HG03097 (cell line): ENCODE measurements at regions not wholly inside any gene's neighbourhood (a gene's known extent, or its start where the extent isn't known, plus 50 kb on each side); places are given as distances from the start of the nearest gene placed in this dataset.
"Not testable (repeated sequence)": the region's sequence is repeated elsewhere in the genome, so short reads cannot be mapped to it uniquely, and the experiment has no call there.

Experiments used
- ATAC-seq: cut with Tn5 transposase; IDR thresholded peaks from one replicate; pipeline ENCODE4 v1.9.1; 2021; ENCODE audit not compliant: unreplicated experiment, low FRiP score

DNA sequence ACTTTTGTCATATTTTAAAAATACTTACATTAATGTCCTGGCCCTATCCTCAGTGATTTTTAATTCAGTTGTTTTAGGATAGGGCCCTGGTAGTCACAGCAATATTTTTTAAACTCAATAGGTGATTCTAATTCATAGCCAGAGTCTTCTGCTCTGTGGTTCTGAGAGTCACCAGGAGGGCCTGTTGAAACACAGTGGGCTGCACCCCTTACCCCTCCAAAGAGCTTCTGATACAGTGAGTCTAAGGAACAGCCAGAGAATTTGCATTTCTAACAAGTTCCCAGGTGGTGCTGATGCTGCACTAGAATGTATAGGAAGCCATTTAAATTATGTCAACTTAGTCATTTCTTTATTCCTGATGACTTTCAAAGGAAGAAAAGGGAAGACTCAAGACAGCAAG, 458.3 kb upstream of the ARRDC3 start:
- no peak for ATAC-seq

DNA sequence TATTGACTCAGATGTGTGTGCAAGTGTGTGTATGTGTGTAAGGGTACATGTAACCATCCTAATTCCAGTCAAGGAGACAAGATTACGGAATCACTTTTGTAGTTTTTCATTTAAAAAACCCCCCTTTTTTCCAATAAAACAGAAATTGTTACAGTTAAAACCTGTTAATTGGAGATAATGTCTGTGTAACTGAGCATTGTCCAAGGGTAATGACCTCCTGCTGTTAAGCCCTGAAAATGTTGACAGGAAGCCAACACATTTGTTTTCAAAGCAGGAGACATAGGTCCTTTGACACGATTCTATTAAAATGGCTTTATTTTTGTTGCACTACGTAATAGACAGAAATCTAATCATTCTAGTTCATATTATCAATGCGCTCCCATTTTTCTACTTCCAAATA, 457.3 kb upstream of the ARRDC3 start:
- no peak for ATAC-seq

DNA sequence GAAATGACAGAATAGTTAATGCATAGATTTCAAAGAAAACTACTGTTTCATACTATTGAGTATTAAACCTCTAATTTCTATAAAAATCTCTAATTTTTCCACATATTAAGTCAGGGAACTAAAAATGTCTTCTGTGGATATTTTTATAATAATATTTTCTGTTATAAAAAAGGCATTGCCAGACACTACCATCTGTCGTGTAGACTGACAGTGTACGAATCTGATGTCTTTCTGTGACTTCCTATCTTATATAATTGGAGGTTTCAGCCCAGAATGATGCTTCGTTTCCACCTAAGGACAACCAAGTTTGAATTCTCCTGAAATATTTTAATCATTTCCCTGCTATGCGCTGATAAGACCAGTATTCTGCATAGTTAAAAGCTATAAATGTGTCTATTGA, 456.6 kb upstream of the ARRDC3 start:
- ATAC-seq = no peak

DNA sequence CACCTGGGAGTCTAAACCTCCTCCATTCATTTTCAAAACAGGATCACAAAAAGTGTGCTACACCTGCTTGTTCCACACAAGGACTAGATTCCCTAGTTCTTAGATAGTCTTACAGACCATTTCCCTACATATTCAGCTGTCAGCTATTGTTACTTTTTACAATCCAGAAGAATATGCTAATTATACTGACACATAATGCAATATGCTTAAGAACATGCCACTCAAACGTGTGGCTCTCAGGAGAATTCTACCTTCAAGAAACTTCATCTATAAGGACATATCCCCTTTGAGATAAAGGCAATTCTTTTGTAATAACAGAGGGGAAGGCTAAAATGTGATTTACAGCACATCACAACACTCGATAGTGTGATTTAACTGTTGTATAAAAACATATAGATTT, 456.1 kb upstream of the ARRDC3 start:
- ATAC-seq = no peak

DNA sequence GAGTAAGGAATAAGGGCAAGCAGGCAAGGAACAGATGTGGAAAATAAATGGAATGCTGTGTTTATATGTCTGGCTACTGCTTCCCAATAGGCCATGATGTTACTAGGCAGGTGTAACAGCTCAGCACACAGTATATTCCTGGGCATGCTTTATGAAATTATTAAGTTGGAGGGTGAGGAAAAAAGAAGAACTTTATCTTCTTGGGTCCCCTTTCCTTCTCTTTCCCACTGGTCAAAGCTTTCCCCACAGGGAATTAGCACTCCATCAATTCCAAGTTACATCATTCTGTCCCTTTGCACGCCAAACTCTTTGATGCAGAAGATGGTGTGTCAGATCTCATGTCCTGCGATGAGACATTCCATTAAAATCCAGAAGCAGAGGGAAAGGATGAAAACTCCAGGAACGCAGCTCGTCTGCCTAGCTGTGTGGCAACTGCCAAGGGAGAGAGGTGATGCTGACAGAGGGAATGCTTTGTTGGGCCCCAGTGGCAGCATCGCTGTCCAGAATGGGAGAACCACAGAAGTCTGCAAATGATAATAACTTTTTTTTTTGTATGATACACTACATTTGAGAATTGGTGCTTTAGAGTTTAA, 447.3 kb upstream of the ARRDC3 start:
- no peak for ATAC-seq

DNA sequence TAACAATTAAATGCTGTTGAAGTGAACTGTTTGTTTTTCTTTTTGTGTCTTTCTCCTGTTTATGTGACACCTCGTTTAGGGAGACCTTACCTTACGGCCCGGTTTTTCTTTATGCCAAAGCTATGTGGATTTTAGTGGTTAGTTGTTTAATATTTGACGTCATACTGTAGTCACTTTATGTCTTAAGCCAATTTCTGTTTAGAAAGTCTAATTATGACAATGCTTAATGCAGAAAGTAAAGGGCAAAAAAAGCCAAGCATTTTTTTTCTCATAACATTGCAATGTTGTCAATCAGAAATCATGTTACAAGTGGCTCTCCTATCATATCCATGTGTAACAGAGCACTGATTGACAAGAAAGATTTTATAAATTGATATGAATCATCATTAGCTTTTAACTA, 442.5 kb upstream of the ARRDC3 start:
- ATAC-seq = no peak

DNA sequence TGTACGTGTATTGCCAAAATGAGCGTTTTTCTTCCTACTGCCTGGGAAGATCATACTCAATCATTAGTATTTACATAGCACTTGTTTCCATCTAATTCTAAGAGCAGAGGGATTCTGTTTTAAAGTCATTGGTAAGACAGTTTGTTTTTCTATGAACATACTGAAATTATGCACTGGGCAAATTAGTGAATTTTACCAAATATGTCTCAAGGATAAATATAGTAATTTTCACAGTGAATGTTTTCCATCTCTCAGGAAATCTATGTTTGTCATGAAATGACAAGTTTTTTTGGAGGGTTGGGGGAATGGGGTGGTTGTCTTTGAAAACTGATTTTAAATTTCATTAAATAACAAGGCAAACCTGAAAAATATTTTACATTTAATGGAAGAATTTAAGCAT, 441.3 kb upstream of the ARRDC3 start:
- ATAC-seq = no peak

DNA sequence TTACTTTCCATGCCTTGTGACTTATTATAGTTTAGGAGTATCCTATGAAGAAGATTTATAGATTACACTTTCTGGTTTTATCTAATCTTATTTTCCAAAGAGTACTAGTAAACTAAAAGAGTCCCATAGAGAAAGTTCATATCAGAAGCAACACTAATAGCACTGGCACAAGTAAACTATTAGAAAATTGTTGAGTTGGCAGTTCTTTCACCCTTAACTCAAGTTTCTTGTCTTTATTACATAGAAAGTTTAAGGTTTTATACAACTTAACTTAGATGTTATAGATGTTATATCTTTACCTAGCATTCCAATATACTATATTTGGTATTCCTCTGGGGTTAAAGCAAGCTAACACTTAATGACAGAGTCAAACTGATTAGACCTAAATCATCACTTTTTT, 437.8 kb upstream of the ARRDC3 start:
- no peak for ATAC-seq

DNA sequence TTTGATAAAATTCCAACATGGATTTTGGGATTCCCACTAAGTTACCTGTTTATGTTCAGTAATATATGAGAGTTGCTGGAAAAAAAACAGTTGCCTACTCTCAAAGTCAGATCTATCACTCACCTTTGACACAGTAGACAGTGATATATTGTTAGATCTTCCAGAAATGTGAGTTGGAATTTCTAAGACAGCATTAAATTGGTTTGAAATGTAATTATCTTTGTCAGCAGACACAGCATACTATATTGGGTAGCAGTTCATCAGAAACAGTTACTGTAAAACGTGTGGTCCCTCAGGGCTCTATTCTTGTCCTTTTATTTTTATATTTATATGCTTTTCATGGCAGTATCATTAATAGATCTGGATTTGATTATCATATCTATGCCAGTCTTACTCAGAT, 433.6 kb upstream of the ARRDC3 start:
- no peak for ATAC-seq

DNA sequence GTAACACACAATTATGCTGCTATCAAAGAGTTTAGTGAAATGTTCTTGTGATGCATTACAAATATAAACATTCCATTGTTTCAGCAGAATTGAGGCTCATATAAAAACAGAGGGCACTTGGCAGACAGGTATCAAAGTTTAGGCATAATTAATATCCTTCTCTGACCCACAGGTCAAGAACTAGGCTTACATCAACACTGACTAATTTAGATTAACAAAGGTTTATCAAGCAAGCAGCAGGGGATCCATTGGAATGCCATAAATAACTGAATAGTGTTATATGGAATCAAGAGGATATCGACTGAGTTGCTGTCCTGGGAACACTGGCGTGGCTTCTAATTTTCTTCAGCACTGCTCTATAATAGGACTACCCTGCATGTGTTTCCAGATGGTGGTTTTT, 414.5 kb upstream of the ARRDC3 start:
- no peak for ATAC-seq

DNA sequence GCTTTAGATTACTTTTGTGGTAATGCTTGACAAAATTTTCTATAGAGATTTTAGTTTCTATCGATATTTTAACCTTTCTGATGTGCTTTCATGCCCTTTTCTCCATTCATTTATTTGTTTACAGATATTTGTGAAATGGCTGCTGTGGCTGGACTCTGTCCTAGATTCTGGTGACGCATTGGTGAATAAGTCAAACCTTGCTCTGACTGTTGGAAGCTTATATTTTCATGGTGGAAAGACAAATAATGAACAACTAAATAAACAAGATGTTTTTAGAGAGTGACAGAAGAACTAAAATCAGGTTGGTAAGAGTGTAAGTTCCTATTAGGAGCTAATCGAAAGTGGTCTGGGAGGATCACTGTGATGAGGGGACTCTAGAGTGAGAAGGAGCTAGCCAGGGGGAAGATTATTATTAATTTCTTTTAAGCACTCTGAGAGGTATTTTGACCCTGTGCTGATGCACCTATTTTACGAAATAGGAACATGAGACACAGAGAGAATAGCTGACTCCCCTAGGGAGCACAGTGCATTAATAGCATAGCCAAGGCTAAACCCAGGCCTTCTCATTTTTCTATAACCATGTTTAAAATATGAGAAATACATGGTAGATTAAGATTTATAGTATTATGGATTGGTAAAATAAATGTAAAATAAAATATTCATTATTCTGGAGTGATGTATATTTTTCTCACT, 411.9 kb upstream of the ARRDC3 start:
- no peak for ATAC-seq

DNA sequence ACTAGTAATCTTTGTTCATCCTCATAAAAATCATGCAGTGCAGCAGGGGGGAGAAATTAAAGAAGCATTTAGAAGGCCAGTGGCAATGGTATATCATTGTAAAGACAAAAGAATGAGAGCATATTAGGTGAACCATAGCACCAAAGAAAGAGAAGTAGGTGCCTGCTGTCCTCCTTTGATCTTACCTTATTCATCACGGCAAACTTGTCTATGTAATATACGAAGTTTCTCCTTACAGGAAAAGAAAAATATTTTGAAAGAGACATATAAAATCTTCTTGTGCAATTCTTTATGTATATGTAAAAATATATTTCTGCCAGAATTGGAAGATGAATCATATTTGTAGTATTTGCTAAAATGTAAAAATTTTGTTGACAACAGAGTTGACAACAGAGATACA, 411.3 kb upstream of the ARRDC3 start:
- no peak for ATAC-seq

DNA sequence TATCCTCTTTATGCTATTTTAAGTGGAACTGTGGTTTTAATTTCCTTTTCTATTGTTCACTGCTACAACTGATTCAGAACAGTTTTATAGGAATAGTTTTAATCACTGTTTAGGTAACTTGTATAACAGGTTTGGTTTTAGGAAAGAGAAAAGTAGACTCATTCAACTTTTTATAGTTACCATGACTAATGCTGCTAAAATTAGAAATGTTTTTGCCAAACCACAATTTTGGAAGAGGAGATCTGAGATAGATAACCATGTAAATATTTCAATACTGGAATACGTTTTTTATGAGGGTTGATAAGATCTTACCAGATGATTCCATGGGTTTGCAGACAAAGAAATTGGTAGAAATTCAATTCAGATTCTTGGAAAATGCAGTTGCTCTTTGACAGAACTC, 404.6 kb upstream of the ARRDC3 start:
- ATAC-seq = no peak

DNA sequence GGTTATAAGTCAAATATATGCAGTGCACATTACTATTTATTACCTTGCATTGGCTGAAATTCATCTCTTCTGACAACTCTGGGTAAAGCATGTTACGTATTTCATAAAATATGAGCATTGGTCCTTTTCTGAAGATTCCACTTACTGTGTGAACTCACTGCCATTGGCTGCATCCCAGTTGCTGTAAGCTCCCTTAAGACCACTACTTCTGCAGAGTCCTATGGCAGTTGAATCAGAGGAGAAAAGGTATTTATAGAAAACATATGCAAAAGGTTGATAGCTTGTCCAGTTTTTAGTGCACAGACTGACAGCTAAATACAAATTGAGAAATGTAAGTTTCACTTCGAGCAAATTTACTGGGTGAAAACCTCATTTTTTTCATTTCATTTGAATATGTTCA, 394.6 kb upstream of the ARRDC3 start:
- ATAC-seq = no peak

DNA sequence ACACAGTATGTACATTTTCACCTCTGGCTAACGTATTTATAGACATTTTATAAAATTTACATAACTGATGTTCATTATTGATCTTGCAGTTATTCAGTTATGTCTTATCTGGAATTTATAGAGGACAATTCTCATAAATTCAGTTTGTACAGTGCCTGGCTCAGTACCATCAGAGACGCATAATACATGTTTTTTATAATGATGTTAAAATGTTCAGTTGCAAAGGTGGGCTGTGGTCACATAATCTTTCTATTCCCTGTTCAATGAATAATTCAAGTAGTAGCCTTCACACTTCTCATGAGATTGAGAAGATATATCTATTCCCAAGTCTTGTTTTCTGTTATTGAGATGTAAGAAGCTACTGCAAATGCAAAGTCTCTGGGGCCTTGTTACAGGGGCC, 393.1 kb upstream of the ARRDC3 start:
- ATAC-seq = no peak

DNA sequence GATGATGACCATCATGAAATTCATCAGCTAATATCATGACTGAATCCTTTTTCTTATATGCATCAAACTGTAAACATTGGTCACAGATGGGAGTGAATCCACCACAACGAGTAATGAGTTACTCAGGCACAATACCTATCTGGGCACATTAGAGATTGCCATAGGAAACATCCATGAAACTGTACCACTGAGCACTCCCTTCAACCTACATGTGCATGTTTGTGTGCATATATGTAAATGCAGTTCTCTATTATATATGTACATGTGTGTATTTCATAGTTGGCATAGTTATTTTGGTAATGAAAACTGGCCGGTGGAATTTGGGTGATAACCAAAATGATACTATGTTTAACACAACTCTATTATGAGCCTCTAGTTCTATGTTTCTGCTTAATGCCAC, 387.3 kb upstream of the ARRDC3 start:
- ATAC-seq = no peak

DNA sequence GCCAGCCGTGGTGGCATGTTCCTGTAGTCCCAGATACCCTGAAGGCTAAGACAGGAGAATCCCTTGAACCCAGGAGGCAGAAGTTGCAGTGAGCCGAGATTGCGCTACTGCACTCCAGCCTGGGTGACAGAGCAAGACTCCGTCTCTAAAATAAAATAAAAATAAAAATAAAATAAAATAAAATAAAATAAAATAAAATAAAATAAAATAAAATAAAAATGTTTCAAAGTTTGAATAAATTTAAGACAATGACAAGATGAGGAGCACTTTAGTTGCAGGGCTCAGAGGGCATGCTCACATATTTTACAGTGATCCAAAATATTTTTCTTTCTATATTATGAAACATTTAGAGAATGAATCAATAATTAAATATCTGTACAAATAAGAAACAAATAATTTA, 374.3 kb upstream of the ARRDC3 start:
- not testable (repeated sequence) for ATAC-seq

DNA sequence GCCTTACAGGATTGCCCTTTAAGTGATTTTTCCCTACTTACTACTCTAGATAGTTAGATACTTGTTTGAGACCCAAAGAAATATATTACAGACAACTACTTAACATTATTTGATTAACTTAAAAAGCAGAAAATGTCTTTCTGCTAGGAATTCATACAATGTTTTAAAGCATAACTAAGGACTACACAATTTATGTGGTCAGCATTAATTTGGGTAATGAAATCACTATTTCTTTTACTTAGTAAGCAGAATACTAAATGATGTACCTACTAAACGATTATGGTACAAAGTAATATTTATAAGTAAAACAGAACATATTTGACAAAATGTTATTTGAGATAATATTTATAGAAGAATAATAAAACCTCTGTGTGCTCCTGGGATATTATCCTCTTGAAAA, 371.9 kb upstream of the ARRDC3 start:
- no peak for ATAC-seq

DNA sequence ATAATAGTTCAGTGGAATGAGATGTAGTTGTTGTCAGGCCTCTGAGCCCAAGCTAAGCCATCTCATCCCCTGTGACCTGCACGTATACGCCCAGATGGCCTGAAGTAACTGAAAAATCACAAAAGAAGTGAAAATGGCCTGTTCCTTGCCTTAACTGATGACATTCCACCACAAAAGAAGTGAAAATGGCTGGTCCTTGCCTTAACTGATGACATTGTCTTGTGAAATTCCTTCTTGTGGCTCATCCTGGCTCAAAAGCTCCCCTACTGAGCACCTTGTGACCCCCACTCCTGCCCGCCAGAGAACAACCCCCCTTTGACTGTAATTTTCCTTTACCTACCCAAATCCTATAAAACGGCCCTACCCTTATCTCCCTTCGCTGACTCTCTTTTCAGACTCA, 361.4 kb upstream of the ARRDC3 start:
- ATAC-seq = not testable (repeated sequence)

DNA sequence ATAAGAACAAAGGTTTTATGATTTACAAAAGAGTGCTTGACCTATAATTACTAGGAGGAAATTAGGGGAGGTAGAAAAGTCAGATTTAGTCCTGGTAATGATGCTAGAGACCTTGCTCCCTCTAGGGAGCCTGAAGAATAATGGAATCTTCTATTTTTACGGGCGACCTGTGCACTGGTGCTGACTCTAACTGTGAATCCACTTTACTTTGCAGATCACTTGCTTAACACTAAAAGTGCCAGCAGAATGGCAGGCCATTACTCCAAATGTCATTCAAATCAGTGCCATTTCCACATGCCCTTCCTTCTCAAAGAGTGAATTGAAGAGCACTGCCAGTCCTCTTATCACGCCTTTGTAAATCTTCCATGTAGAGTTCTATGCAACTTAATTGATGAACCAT, 359.4 kb upstream of the ARRDC3 start:
- no peak for ATAC-seq

DNA sequence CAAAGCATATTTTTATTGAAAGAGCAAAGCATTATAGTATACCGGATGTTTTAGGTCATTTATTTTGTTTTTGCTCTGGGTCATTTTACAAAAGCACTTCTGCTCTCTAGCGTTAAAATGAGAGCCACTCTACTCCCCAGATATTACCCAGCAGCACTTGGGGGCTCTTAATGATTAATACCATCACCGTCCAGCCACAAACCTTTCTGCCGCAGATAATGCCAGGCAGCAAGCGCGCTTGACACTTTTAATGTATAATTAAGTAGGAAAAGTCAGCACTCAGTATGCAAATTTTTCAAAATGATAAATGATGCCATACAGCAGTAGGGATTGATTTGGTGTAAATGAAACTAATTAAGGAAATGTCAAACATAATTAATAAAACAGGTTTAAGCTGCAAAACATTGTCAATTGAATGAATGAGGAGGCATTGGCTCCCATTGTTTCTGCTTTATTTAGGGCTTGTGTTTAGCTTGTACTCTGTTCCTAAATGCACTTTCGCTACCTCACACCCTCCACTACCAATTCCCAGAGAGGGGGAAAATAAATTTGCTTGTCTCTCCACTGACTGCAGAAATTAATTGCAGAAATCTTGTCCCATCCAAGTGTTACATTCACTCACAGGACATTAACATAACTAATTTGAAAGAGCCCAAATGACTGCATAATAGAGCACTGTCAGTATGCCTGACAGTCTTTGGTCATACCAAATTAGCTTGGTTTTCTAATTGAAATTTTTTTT, 358.8 kb upstream of the ARRDC3 start:
- ATAC-seq = no peak

DNA sequence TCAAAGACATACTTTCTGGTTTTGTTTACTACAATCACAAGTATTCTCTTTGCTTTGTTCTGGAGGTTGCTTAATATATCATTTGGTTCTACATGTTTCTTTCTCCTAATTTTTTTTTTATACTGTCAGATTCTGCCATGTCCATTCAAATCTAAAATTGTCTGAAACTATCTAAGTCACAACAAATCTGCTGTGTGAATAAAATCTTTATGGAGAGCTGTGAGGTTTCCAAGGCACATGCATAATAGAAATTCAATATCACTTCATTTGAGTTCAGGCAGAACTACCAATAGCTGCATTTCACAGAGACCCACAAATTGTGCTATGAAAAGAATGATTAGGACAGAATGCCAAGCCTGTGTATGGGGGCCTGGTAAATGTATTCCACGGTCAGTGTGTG, 346.9 kb upstream of the ARRDC3 start:
- ATAC-seq = no peak
